DOHH2 (cell line): ENCODE measurements at regions not wholly inside any gene's neighbourhood (a gene's known extent, or its start where the extent isn't known, plus 50 kb on each side); places are given as distances from the start of the nearest gene placed in this dataset.

Experiments used
- H3F3A ChIP-seq: fragments of 200-600 bp; sonication (generic), shearing (Covaris generic); 2 replicates; pipeline ENCODE4 v1.6.0; 2016; ENCODE audit warnings: antibody characterized with exemption, mild to moderate bottlenecking; ENCODE audit not compliant: control insufficient read depth, insufficient read depth
- H3K27ac ChIP-seq: fragments of 200-600 bp; sonication (generic); 2 replicates; pipeline ENCODE4 v1.5.1; 2014; ENCODE audit warnings: low read depth, mild to moderate bottlenecking, low read length, moderate library complexity
- H3K27me3 ChIP-seq: fragments of 200-600 bp; sonication (generic); 2 replicates; pipeline ENCODE4 v1.6.1; 2014; ENCODE audit warnings: mild to moderate bottlenecking, low read length, mixed read lengths; ENCODE audit not compliant: control insufficient read depth
- H3K36me3 ChIP-seq: fragments of 200-600 bp; sonication (generic); 2 replicates; pipeline ENCODE4 v1.6.1; 2014; ENCODE audit warnings: mild to moderate bottlenecking, low read length, moderate library complexity, mixed read lengths; ENCODE audit not compliant: control insufficient read depth
- H3K4me1 ChIP-seq: fragments of 200-600 bp; sonication (generic); 2 replicates; pipeline ENCODE4 v1.6.1; 2014; ENCODE audit warnings: mild to moderate bottlenecking, low read length, mixed read lengths; ENCODE audit not compliant: control insufficient read depth
- H3K4me2 ChIP-seq: fragments of 200-600 bp; sonication (generic); 2 replicates; pipeline ENCODE4 v1.6.0; 2014; ENCODE audit warnings: mild to moderate bottlenecking, low read length, moderate library complexity
- H3K4me3 ChIP-seq: fragments of 200-600 bp; sonication (generic); 2 replicates; pipeline ENCODE4 v1.5.1; 2014; ENCODE audit warnings: mild to moderate bottlenecking, low read length, mixed read lengths
- H3K79me2 ChIP-seq: fragments of 200-600 bp; sonication (generic); 2 replicates; pipeline ENCODE4 v1.6.1; 2014; ENCODE audit warnings: mild to moderate bottlenecking, low read length, mixed read lengths; ENCODE audit not compliant: control insufficient read depth
- H3K9me2 ChIP-seq: fragments of 200-600 bp; sonication (generic); replicated peaks from 2 replicates; pipeline ENCODE4 v1.6.1; 2014; ENCODE audit warnings: mild to moderate bottlenecking, low read length, mixed read lengths; ENCODE audit not compliant: control insufficient read depth
- H3K9me3 ChIP-seq: fragments of 200-600 bp; sonication (generic); 2 replicates; pipeline ENCODE4 v1.6.1; 2014; ENCODE audit warnings: antibody characterized with exemption, low read length, mixed read lengths; ENCODE audit not compliant: control insufficient read depth, insufficient read depth
- H4K20me1 ChIP-seq: fragments of 200-600 bp; sonication (generic); 2 replicates; pipeline ENCODE4 v1.6.0; 2014; ENCODE audit warnings: low read depth, mild to moderate bottlenecking, antibody characterized with exemption, low read length, moderate library complexity; ENCODE audit not compliant: control insufficient read depth, insufficient read depth
- CTCF ChIP-seq: fragments of 200-600 bp; sonication (generic); IDR thresholded peaks from one replicate; pipeline ENCODE4 v1.5.1; 2014; ENCODE audit warnings: antibody characterized with exemption, mild to moderate bottlenecking, low read depth, low read length; ENCODE audit not compliant: poor library complexity, severe bottlenecking
- EZH2phosphoT487 ChIP-seq: fragments of 200-600 bp; sonication (generic); IDR thresholded peaks from 2 replicates; pipeline ENCODE4 v1.6.1; 2017; ENCODE audit warnings: borderline replicate concordance, mild to moderate bottlenecking, antibody characterized with exemption, low read length, moderate library complexity, mixed read lengths

DNA sequence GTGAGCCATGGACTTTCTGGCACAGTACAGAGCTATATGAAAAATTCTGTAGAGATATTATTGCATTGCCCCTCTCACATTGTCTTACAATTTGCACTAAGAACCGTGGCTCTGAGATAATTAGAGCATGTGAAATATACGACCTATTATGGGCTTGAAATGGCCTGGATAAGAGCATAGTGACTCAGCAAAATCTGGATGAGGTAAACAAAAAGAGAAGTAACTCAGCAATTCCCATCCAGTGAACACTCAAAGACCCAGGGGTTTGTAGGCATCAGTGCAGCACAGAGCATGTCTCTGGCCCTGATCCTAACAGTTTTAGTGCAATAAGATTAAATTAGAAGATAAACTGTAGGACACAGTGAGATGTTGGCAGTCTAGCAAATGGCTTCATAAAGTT, 317.2 kb upstream of the MYOCD start:
- H4K20me1 ChIP-seq: no peaks in the 10 kb centered on the region
- H3F3A ChIP-seq: no peaks in the 10 kb centered on the region
- H3K4me2 ChIP-seq: no peak overlapping the region
- no peaks in the 10 kb centered on the region for H3K79me2 ChIP-seq
- TF ChIP-seq EZH2phosphoT487: no peak
- no peak for TF ChIP-seq CTCF
- no peaks in the 10 kb centered on the region; the same call in 1 of the 2 replicates for H3K9me3 ChIP-seq
- no peaks in the 10 kb centered on the region for H3K9me2 ChIP-seq
- H3K27me3 ChIP-seq: no peaks in the 10 kb centered on the region
- H3K4me1 ChIP-seq: no peaks in the 10 kb centered on the region
- H3K36me3 ChIP-seq: no peaks in the 10 kb centered on the region
- no peak overlapping the region for H3K27ac ChIP-seq
- H3K4me3 ChIP-seq: no peak overlapping the region

DNA sequence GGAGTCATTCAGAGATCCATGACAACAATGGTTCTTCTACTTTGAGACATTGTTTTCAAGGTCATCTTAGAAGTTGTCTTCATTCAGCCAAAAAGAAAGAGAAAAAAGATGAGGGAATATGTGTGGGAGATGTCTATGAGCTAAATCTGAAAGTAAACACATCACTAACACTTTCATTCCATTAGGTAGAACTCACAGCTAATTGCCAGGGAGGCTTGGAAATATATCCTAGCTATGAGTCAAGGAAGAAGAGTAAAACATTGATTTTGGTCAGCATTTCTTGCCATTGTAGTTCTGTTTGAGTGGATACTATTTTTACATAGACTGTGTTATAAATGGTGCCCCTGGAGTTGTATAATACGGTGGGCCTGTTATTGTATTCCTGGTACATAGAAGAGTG, 316.4 kb upstream of the MYOCD start:
- H3F3A ChIP-seq: no peaks in the 10 kb centered on the region
- no peaks in the 10 kb centered on the region for H3K4me1 ChIP-seq
- TF ChIP-seq EZH2phosphoT487: no peak
- TF ChIP-seq CTCF: no peak
- H3K9me3 ChIP-seq: no peaks in the 10 kb centered on the region; the same call in 1 of the 2 replicates
- H3K36me3 ChIP-seq: no peaks in the 10 kb centered on the region
- H3K27ac ChIP-seq: no peak overlapping the region
- H3K79me2 ChIP-seq: no peaks in the 10 kb centered on the region
- H4K20me1 ChIP-seq: no peaks in the 10 kb centered on the region
- H3K4me2 ChIP-seq: no peak overlapping the region
- no peaks in the 10 kb centered on the region for H3K27me3 ChIP-seq
- H3K9me2 ChIP-seq: no peaks in the 10 kb centered on the region
- no peak overlapping the region for H3K4me3 ChIP-seq

DNA sequence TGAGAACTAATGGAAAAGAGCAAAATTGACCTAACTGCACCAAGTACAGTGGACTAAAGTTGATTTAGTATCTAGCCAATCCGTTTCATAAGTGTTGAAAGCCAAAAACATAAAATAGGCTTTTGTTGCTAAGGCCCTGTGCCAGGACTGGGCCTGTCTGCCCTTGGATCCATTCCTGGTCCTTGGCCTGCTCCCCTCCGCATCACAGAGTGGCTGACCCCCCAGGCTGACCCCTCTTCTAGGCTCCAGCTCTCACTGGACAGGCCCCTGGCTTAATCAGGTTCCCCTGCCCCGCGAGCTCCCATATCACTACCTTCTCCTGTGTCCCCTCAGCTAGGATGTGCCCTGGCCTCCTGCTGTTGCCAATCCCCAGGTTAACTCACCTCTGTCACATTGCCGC, 313.6 kb upstream of the MYOCD start:
- Histone ChIP-seq H3K9me2 (no peaks in the 10 kb centered on the region), H3K27me3 (no peaks in the 10 kb centered on the region), H3K79me2 (no peaks in the 10 kb centered on the region), H3K4me3 (no peak overlapping the region), H3F3A (no peaks in the 10 kb centered on the region), H3K27ac (no peak overlapping the region), H3K4me1 (no peaks in the 10 kb centered on the region), H3K4me2 (no peak overlapping the region), H3K9me3 (no peaks in the 10 kb centered on the region; the same call in 1 of the 2 replicates), H4K20me1 (no peaks in the 10 kb centered on the region), H3K36me3 (no peaks in the 10 kb centered on the region)
- TF ChIP-seq EZH2phosphoT487: no peak
- no peak for TF ChIP-seq CTCF

DNA sequence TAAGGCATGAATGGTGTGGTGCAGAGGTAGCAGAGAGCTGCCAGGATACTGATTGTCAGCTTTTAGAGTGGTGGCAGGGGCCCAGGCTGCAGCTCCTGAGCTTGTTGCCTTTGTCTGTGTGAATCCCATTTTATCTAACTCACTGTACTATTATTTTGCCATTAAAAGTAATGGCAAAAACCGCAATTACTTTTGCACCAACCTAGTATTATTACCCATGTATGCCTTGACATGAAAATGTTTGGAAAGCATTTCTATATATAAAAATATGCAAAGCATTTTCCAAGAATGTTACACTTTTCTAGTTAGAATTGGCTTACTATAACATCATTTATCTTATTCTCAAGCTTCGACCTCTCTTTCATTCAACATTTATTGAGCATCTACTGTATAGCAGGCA, 308.1 kb upstream of the MYOCD start:
- H3K4me2 ChIP-seq: no peak overlapping the region
- H3K36me3 ChIP-seq: no peaks in the 10 kb centered on the region
- no peaks in the 10 kb centered on the region for H3K9me2 ChIP-seq
- no peaks in the 10 kb centered on the region for H3F3A ChIP-seq
- TF ChIP-seq EZH2phosphoT487 (no peak), CTCF (no peak)
- no peaks in the 10 kb centered on the region for H3K4me1 ChIP-seq
- no peaks in the 10 kb centered on the region for H3K9me3 ChIP-seq
- H3K27me3 ChIP-seq: no peaks in the 10 kb centered on the region
- no peaks in the 10 kb centered on the region for H3K79me2 ChIP-seq
- H3K4me3 ChIP-seq: no peak overlapping the region
- no peaks in the 10 kb centered on the region for H4K20me1 ChIP-seq
- H3K27ac ChIP-seq: no peak overlapping the region
